SK-N-MC (cell line): ENCODE measurements at regions not wholly inside any gene's neighbourhood (a gene's known extent, or its start where the extent isn't known, plus 50 kb on each side); places are given as distances from the start of the nearest gene placed in this dataset.

Experiments
- EZH2 ChIP-seq: fragments of 200-600 bp; sonication (generic); IDR thresholded peaks from one replicate; pipeline ENCODE4 v1.6.1; 2017; ENCODE audit warnings: antibody characterized with exemption
- POLR2AphosphoS5 ChIP-seq: IDR thresholded peaks from 2 replicates; pipeline ENCODE4 v1.6.1; 2012; ENCODE audit warnings: mild to moderate bottlenecking, low read depth, low read length, borderline replicate concordance

- no peak for TF ChIP-seq POLR2AphosphoS5
- no peak for TF ChIP-seq EZH2
Observed at GRCh38 chr1:8161546-8162105, 135.5 kb upstream of the ERRFI1 start.
